ENCODE measurements at regions not wholly inside any gene's neighbourhood (a gene's known extent, or its start where the extent isn't known, plus 50 kb on each side); places are given as distances from the start of the nearest gene placed in this dataset.

- Histone ChIP-seq H3K27ac (no peak overlapping the region), H3K36me3 (replicated peaks in 1 of 2) (no peaks in the 10 kb centered on the region), H3K4me1 (replicated peaks in 1 of 2) (no peaks in the 10 kb centered on the region), H3K4me3 (no peak overlapping the region), H3K27me3 (no peaks in the 10 kb centered on the region), H3K9me3 (replicated peaks in 1 of 3) (no peaks in the 10 kb centered on the region)
- WGBS, 4 donors = 66 to 78% (median 74%) methylated on average over 7 of the region's 7 CpGs
- DNase-seq = no peak
- intact Hi-C loops (cut with DNase I) = no loop called here
- TF ChIP-seq POLR2A (IDR thresholded peaks at IDR 0.05) (no peak), CTCF (IDR thresholded peaks at IDR 0.05) (no peak)
Measured at GRCh38 chr6:97885325-97885724, 602.3 kb upstream of the MMS22L start.

GRCh38 chr6:97885828-97886227 is 602.8 kb upstream of the MMS22L start:
- Histone ChIP-seq H3K27ac (no peak overlapping the region), H3K9me3 (replicated peaks in 1 of 3) (no peaks in the 10 kb centered on the region), H3K4me3 (no peak overlapping the region), H3K4me1 (replicated peaks in 1 of 2) (no peaks in the 10 kb centered on the region), H3K36me3 (replicated peaks in 1 of 2) (no peaks in the 10 kb centered on the region), H3K27me3 (no peaks in the 10 kb centered on the region)
- whole genome bisulfite sequencing, 4 donors = 57 to 67% (median 62%) methylated on average over 4 of the region's 4 CpGs
- intact Hi-C loops (cut with DNase I) = no loop called here
- TF ChIP-seq POLR2A (IDR thresholded peaks at IDR 0.05) = no peak
- no peak for TF ChIP-seq CTCF (IDR thresholded peaks at IDR 0.05)
- DNase-seq = no peak

GRCh38 chr6:97901531-97901930 is 618.5 kb upstream of the MMS22L start:
- WGBS, 4 donors = 89 to 94% (median 91%) methylated on average over 1 of the region's 1 CpG
- no peaks in the 10 kb centered on the region for H3K9me3 ChIP-seq (replicated peaks in 1 of 3)
- intact Hi-C loops (cut with DNase I) = no loop called here
- no peak for TF ChIP-seq POLR2A (IDR thresholded peaks at IDR 0.05)
- TF ChIP-seq CTCF (IDR thresholded peaks at IDR 0.05) = no peak
- no peak for DNase-seq
- no peaks in the 10 kb centered on the region for H3K4me1 ChIP-seq (replicated peaks in 1 of 2)
- no peak overlapping the region for H3K27ac ChIP-seq
- H3K4me3 ChIP-seq = no peak overlapping the region
- H3K36me3 ChIP-seq (replicated peaks in 1 of 2) = no peaks in the 10 kb centered on the region
- no peaks in the 10 kb centered on the region for H3K27me3 ChIP-seq

- no peaks in the 10 kb centered on the region for H3K36me3 ChIP-seq (replicated peaks in 1 of 2)
- 41 to 63% (median 56%) methylated on average over 5 of the region's 5 CpGs for WGBS, 4 donors
- no peak for DNase-seq
- H3K4me3 ChIP-seq = no peak overlapping the region
- H3K9me3 ChIP-seq (replicated peaks in 1 of 3) = no peaks in the 10 kb centered on the region
- H3K4me1 ChIP-seq (replicated peaks in 1 of 2) = no peaks in the 10 kb centered on the region
- no peak for TF ChIP-seq CTCF (IDR thresholded peaks at IDR 0.05)
- no peak for TF ChIP-seq POLR2A (IDR thresholded peaks at IDR 0.05)
- no peaks in the 10 kb centered on the region for H3K27me3 ChIP-seq
- intact Hi-C loops (cut with DNase I) = no loop called here
- no peak overlapping the region for H3K27ac ChIP-seq
Measured at GRCh38 chr6:97909380-97909779, 626.4 kb upstream of the MMS22L start.
